Nephron progenitor cell (in vitro differentiated cells): ENCODE measurements at regions not wholly inside any gene's neighbourhood (a gene's known extent, or its start where the extent isn't known, plus 50 kb on each side); places are given as distances from the start of the nearest gene placed in this dataset.

Experiments used
- DNase-seq: peaks from one replicate; pipeline ENCODE4 v3.0.0; 2021
- H3K27ac Mint-ChIP-seq: 2 replicates; pipeline ENCODE4 v1.8.0; 2021; ENCODE audit warnings: mild to moderate bottlenecking, moderate library complexity, mixed read lengths
- H3K27me3 Mint-ChIP-seq: 2 replicates; pipeline ENCODE4 v1.8.0; 2021; ENCODE audit warnings: mild to moderate bottlenecking, low read depth, mixed read lengths; ENCODE audit not compliant: poor library complexity
- H3K36me3 Mint-ChIP-seq: 2 replicates; pipeline ENCODE4 v1.8.0; 2021; ENCODE audit warnings: low read depth, mixed read lengths
- H3K4me1 Mint-ChIP-seq: 2 replicates; pipeline ENCODE4 v1.8.0; 2021; ENCODE audit warnings: mixed read lengths
- H3K4me3 Mint-ChIP-seq: 2 replicates; pipeline ENCODE4 v1.8.0; 2021; ENCODE audit warnings: mild to moderate bottlenecking, moderate library complexity, mixed read lengths
- H3K9me3 Mint-ChIP-seq: 2 replicates; pipeline ENCODE4 v1.8.0; 2021; ENCODE audit warnings: mild to moderate bottlenecking, moderate library complexity, mixed read lengths
- CTCF ChIP-seq: fragments of 200-600 bp; sonication (generic); IDR thresholded peaks from 2 replicates; pipeline ENCODE4 v1.5.0; 2021; ENCODE audit warnings: antibody characterized with exemption

GRCh38 chr7:57375783-57376182 is 74.2 kb upstream of the ZNF716 start:
- peaks cover 96% of the 10 kb centered on the region for H3K9me3 Mint-ChIP-seq

GRCh38 chr7:57381581-57381980 is 68.4 kb upstream of the ZNF716 start:
- Mint-ChIP-seq H3K27ac (no peak overlapping the region), H3K9me3 (peaks cover 89% of the 10 kb centered on the region), H3K4me1 (no peaks in the 10 kb centered on the region), H3K4me3 (no peak overlapping the region), H3K27me3 (no peaks in the 10 kb centered on the region), H3K36me3 (no peaks in the 10 kb centered on the region)
- DNase-seq, result no peak
- TF ChIP-seq CTCF, result no peak

More at GRCh38 chr7:57375783-57376182, 74.2 kb upstream of the ZNF716 start:
- no peak for TF ChIP-seq CTCF
- no peak for DNase-seq
- H3K4me3 Mint-ChIP-seq, result no peak overlapping the region
- H3K27me3 Mint-ChIP-seq, result peaks cover 5% of the 10 kb centered on the region
- no peak overlapping the region for H3K27ac Mint-ChIP-seq
- H3K4me1 Mint-ChIP-seq, result no peaks in the 10 kb centered on the region
- H3K36me3 Mint-ChIP-seq, result no peaks in the 10 kb centered on the region

- DNase-seq, result no peak
- no peak for TF ChIP-seq CTCF
- Mint-ChIP-seq H3K4me3 (no peak overlapping the region), H3K4me1 (no peaks in the 10 kb centered on the region), H3K27me3 (no peaks in the 10 kb centered on the region), H3K9me3 (peaks cover 93% of the 10 kb centered on the region), H3K27ac (no peak overlapping the region), H3K36me3 (no peaks in the 10 kb centered on the region)
Measured at GRCh38 chr7:57384380-57384779, 65.6 kb upstream of the ZNF716 start.

GRCh38 chr7:57385668-57386067 is 64.3 kb upstream of the ZNF716 start:
- no peak overlapping the region for H3K4me3 Mint-ChIP-seq
- TF ChIP-seq CTCF, result no peak
- no peaks in the 10 kb centered on the region for H3K36me3 Mint-ChIP-seq
- no peaks in the 10 kb centered on the region for H3K4me1 Mint-ChIP-seq
- no peak for DNase-seq
- H3K27ac Mint-ChIP-seq, result no peak overlapping the region
- H3K27me3 Mint-ChIP-seq, result no peaks in the 10 kb centered on the region
- peaks cover 90% of the 10 kb centered on the region for H3K9me3 Mint-ChIP-seq

- no peaks in the 10 kb centered on the region for H3K4me1 Mint-ChIP-seq
- no peak for TF ChIP-seq CTCF
- no peak overlapping the region for H3K4me3 Mint-ChIP-seq
- no peaks in the 10 kb centered on the region for H3K36me3 Mint-ChIP-seq
- DNase-seq, result no peak
- no peak overlapping the region for H3K27ac Mint-ChIP-seq
- peaks cover 95% of the 10 kb centered on the region for H3K9me3 Mint-ChIP-seq
- H3K27me3 Mint-ChIP-seq, result no peaks in the 10 kb centered on the region
Measured at GRCh38 chr7:57388761-57389160, 61.2 kb upstream of the ZNF716 start.

- Mint-ChIP-seq H3K9me3 (peaks cover 85% of the 10 kb centered on the region), H3K27me3 (no peaks in the 10 kb centered on the region), H3K36me3 (no peaks in the 10 kb centered on the region), H3K27ac (no peak overlapping the region), H3K4me1 (no peaks in the 10 kb centered on the region), H3K4me3 (no peak overlapping the region)
- no peak for TF ChIP-seq CTCF
- no peak for DNase-seq
Measured at GRCh38 chr7:57398548-57398947, 51.4 kb upstream of the ZNF716 start.
